HG03558 (cell line): ENCODE measurements at regions not wholly inside any gene's neighbourhood (a gene's known extent, or its start where the extent isn't known, plus 50 kb on each side); places are given as distances from the start of the nearest gene placed in this dataset.

Experiments used
- ATAC-seq: cut with Tn5 transposase; IDR thresholded peaks from one replicate; pipeline ENCODE4 v1.9.1; 2021; ENCODE audit warnings: moderate number of reproducible peaks; ENCODE audit not compliant: unreplicated experiment; ENCODE audit errors: extremely low read depth

DNA sequence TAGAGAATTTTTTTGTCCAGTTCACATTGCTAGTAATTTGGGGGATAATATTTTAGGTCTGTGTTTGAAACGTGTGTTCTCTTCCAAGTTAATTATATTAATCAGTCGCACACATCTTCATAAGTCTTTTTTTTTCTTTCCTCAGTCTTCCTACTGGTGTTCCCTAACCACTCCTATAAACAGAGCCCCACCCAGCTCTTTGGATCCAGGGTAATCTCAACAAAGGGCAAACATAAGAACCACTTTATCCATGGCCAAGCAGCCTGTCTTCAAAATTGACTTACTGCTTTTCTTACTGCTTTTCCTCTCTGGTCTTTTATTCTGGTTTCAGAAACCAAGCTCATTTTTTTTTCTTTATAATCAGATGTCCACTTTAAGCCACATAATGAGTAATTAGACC lies 266.8 kb upstream of the NECTIN3 start:
- ATAC-seq, result no peak

GRCh38 chr3:110806924-110807323 lies 264.7 kb upstream of the NECTIN3 start:
- no peak for ATAC-seq

DNA sequence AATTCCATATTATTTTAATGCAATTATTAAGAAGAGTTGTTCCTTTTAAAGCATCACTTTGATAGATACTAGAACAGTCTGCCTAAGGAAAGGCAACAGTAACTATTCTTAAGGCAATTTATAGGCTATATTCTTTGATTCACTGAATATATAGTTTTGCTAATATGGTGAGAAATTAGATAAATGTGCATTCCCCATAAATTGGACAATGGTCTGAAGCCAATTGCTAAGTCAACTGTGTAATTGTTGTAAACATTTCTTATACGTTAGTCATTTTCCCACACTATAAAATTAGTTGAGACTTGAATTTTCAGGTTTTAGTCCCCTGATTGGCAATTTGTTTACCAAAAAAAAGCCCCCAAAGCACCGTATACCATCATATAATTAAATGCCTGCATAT lies 263.0 kb upstream of the NECTIN3 start:
- no peak for ATAC-seq

GRCh38 chr3:110810356-110810755 lies 261.3 kb upstream of the NECTIN3 start:
- ATAC-seq, result no peak

DNA sequence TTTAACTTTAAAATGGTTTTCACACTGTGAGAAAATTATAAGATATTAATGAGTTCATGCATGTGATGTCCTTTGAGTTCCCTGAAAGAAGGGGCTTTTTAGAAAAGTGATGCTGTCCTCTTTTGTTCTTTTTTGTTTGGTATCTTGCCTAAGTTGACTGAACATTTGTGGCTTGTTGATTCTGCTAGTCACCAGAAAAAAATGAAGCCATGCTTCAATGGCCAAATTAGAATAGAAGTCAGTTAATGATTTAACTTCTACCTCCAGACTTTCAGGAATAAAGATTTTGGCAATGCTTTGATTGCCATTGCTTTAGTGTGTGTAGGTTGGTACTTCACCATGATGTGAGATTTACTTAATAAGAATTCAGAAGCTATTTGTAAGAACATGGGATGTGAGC lies 260.6 kb upstream of the NECTIN3 start:
- ATAC-seq, result no peak

DNA sequence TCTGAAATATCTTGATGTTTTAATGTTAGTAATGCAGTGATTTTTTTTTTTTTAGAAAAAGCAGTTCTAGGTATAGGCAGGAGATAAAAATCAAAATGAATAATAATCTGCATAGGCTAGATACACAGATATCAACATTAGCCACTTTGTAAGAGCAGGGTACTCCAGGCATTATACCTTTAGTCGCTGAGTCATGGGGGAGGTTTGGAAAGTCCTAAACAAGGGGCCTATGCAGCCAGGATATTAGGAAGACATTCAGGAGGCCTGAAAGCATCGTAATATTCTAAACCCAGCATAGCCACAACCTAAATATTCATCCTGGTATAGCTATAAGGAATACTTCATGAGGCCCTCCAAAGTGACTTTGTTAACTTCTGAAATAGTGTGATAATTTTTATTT lies 258.1 kb upstream of the NECTIN3 start:
- no peak for ATAC-seq

DNA sequence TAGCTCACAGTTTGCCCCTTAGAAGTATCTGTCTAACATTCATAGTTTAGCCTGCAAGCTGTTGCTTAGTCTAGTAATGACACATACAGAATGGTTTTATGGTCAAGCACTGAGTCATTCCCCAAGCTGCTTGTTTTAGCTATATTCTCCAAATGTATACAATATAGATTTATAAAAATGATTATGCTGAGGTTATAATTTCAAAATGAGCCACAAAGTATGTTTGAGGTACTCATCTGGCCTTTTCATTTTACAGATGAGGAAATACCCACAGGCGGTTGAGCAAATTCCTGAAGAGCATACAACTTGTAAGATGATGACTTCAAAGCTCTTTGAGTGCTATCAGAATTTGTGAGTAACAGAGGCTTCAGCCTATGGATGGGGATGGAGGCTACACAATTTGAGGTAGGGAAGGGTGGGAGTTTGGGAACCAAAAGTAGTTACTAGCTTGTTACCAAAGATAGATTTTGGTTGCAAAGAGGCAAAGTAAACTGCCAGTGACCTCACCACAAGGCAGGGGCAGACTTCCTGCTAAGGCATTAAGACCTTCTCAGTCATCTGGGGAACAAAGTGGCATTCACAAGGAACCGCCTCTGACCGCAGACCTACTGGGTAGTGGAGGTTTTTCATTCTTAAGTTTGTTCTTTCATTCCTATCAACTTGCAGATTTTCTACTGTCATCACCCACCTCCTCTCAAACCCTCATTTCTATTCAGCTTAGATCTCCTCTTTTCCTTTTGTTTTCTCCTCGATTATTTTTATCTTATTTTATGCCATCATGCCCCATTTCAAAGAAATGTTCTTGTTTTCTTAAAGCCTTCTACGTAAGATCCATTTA lies 257.2 kb upstream of the NECTIN3 start:
- ATAC-seq, result peak; percentile 78

DNA sequence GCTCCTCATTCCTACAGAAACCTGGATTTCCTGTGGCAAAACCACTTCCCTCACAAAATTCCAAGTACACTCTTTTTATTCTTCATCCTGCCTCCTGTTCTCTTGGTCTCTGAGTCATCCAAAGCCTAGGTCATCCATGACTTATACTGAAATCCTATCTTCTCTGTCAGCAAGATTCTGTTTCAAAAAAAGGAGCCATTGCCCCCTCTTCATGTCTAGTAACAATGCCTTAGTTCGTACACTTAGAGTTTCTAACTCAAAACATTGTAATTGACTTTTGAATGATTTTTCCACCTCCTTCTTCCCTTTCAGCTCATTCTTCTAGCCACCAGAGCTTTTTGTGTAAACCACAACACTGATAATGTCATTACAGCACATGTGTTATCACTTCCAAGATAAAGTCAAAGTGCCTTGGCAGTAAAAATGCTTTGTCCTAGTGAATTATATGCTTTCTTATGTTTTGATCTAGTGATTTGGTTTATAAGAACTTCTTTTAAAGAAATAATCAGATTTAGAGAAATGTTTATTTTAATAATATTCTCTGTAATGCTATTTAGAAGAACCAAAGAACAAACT lies 256.5 kb upstream of the NECTIN3 start:
- no peak for ATAC-seq

DNA sequence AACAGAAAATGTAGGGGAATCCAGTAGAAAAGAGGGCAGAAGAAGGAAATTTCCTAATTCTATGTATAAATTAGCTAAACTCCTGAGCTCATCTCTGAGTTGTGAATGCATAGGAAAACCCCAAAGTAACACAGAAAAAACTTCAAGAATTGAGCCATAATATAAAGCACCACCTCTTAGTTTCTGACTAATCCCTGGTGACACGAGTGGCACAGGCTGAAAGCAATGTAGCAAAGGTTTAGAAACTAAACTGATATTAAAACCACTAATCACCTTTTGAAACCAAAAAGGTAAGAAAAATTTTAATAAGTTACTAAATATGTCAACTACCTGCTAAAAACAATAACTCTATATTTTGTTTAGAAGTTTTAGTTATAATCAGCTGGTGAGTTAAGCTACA lies 255.6 kb upstream of the NECTIN3 start:
- peak; percentile 36 for ATAC-seq

- ATAC-seq, result no peak
Measured at GRCh38 chr3:110821586-110821985, 250.0 kb upstream of the NECTIN3 start.

- ATAC-seq, result no peak
Measured at GRCh38 chr3:110822971-110823370, 248.6 kb upstream of the NECTIN3 start.

DNA sequence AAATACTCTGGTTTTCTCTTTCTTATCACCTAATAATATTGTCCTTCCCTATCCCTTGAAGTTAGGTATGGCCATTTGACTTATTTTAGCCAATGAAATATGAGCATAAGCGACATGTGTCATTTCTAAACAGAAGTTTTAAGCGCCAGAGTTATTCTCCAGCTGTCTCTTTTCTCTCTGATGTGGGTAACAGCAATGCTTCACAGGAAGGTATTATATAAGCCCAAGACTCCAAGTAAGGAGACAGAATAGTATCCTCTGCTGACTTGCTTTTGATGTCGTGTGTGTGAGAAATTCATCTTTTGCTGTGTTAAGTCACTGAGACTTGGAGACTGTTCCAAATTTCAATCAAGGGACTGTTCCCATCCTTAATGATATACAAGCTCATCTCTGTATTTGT lies 224.6 kb upstream of the NECTIN3 start:
- ATAC-seq, result no peak

DNA sequence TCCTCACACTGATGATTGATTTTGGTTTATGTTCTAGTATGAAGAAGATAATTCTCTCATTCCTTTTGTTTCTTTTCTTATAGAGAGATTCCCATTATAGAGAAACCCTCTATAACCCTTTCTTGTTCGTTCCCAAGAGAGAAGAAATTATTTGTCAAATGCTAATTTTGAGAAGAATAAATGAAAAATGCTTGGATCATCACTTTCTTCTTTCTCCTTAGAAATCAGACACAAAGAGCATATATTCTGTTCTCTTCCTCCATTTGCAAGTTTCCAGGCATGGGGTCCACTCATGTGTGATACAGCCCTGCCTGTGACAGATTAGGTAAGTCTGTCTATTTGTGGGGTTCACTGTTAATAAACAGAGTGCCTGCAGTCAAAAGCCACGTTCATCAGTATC lies 222.6 kb upstream of the NECTIN3 start:
- no peak for ATAC-seq

DNA sequence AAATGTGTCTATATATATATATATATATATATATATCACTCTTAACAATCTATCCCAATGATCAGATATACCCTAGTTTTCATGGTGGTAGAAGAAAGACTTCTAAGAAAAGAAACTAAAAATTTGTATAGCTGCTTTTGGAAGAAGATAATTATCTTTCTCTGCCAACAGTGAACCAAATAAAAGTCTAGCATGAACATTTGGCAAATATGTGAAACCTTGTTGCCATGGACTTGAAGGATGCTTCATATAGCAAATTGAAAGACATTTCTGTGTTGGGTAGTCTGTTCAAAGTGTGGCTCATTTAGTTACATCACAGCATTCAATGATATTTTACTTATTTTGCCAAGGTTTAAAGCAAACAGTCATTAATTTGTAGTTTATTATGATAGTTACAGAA lies 219.9 kb upstream of the NECTIN3 start:
- ATAC-seq, result no peak

DNA sequence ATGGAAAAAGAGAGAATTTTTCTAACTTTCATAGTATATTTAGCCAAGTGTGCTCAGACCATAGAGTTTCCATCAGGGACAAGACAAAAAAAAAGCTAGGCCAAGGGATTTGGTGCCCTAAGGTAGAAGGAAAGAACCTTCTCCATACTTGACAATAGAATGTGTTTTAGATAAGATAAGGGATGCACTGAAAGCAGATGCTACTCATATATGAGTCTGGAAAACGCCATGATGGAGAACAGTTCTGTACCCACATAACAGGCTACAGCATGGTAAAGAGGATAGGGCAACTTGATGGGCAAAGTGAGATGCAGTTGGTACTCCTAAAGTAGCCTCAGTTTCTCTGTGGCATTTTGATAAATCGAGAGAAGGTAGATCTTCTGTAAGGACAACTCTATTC lies 216.4 kb upstream of the NECTIN3 start:
- no peak for ATAC-seq

DNA sequence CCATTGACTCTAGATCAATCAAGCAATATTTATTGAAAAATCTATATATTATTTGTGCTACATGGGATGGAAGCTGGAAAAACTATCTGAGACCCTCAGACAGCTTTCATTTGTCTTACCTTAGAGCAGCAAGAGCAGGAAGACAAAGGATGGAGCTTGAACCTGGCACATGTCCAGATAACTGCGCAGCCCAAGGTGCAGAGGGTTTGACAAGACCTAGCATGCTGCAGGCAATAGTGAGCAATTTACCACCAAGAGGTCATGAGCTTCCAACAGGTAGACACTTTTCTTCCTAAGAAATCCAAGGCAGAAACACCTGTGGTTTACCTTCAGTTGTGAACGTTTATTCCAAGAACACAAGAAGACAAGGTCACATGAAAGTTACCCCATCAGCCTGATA lies 214.7 kb upstream of the NECTIN3 start:
- ATAC-seq, result no peak

- ATAC-seq, result no peak
Measured at GRCh38 chr3:110858549-110858948, 213.1 kb upstream of the NECTIN3 start.

DNA sequence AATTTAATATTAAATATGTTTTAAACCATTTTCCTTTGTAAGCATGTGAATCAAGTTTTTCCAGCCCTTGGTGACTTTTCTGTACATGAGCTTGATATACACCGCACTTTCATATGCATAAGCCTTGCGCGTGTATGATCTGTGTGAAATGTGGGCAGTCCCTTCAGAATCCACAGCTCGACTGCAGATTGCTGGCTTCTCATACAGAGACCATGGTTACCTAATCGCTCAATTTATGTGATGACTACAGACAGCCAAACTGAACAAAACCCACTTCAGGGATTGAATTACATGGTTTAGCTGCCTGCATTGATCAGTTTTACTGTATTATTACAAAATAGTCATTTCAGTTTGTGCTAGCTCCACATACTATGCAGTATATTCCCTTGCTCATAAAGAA lies 212.3 kb upstream of the NECTIN3 start:
- ATAC-seq, result no peak

- ATAC-seq, result no peak
Measured at GRCh38 chr3:110859993-110860392, 211.6 kb upstream of the NECTIN3 start.

DNA sequence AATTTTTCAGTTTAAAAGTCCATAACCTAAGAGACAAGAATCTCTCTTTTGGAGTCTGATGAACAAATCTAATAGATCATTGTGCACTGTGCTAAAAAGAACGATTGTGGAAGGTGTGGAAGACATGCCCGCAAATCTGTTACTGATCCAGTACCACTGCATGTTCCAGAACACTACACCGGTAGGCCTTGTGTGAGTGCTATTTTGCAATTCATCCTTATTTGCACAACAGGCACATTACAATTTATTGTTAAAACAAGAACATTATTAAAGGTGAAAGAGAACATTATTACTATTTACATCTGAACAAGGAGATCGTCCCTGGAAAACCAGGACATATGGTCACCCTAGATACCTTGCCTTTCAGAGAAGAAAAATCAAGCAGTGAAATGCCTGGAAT lies 205.7 kb upstream of the NECTIN3 start:
- no peak for ATAC-seq

DNA sequence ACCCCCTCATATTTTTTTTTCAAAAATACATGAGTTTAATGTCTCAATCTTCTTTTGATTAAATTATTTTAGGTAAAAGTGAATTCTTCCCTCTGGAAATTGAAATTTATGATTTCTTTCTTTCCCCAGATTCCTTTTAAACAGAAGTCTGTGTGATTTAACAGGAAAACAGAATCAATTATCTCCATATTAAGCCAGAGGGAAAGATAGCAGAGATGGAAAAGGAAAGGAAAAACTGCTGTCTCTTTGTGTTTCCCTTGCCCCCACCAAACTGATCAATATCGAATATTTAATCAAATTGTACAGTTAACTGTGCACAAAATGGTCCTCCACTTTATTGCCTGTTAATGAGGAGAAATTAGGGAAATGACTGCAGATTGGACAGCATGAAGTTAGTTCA lies 203.5 kb upstream of the NECTIN3 start:
- no peak for ATAC-seq

DNA sequence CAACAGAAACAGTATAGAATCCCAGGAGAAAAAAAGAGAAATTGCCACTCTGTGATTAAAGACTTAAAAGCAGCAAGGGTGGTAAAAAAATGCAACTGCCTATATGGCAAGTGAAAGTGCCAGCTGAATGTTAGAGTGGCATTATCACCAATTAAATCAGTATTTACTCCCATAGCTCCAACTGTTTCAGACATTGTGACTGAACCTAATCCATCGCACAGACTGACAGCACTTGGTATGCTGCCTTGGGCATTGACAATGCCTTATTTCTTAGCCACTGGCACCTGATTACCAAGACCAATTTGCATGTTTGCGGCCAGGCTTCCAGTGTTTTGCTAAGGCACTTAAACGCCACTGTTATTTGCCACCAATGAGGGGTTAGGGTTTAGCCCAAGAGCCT lies 201.9 kb upstream of the NECTIN3 start:
- ATAC-seq, result no peak
